ENCODE measurements at regions not wholly inside any gene's neighbourhood (a gene's known extent, or its start where the extent isn't known, plus 50 kb on each side); places are given as distances from the start of the nearest gene placed in this dataset.
"Not testable (repeated sequence)": the region's sequence is repeated elsewhere in the genome, so short reads cannot be mapped to it uniquely, and the experiment has no call there.

DNA sequence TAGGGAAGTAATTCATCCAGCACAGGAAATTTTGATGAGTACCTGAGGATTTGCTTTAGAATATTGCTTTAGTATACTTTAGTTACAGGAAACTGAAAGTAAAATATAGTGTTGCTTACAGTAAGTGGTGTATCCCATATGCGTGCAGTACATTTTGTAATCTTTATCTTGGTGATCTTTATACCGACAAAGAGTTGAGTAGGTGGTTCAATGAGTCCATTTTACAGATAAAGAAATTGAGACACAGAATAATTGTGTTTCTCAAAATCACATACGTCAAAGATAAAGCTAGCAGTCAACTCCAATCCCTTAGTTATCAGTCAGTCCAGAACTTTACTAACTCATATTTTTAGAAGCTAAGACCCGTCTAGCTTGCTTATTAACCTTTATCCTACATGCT, 65.8 kb upstream of the E2F3 start:
- DNase-seq (ENCODE audit: low read depth in 1 of 2, low spot score in 2 of 2): no peak
- H3K27ac ChIP-seq: no peak overlapping the region
- no peaks in the 10 kb centered on the region for H3K4me1 ChIP-seq (replicated peaks)
- H3K27me3 ChIP-seq (replicated peaks): no peaks in the 10 kb centered on the region
- H3K36me3 ChIP-seq: no peaks in the 10 kb centered on the region
- no peaks in the 10 kb centered on the region for H3K9me3 ChIP-seq (replicated peaks)
- H3K4me3 ChIP-seq: no peak overlapping the region

DNA sequence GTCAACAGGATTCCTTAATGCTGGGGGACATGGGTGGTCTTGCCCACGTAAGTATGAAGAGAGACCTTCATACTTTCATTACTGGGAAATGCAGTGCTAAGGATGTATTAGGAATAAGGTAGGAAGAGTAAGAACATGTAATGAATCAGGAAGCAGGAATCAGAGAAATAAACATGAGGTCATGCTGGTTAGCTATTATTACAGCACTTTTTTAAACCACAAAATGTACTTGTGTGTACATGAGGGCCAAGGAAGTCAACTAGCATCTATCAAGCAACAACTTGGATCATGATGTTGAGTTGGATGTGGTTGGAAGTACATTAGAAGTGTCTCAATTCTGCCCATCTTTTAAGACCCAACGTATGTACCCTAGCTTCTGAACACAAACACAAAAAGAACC, 63.5 kb upstream of the E2F3 start:
- DNase-seq (ENCODE audit: low read depth in 1 of 2, low spot score in 2 of 2): no peak
- Histone ChIP-seq H3K27ac (no peak overlapping the region), H3K9me3 (replicated peaks) (no peaks in the 10 kb centered on the region), H3K36me3 (no peaks in the 10 kb centered on the region), H3K4me1 (replicated peaks) (no peaks in the 10 kb centered on the region), H3K27me3 (replicated peaks) (no peaks in the 10 kb centered on the region), H3K4me3 (no peak overlapping the region)

DNA sequence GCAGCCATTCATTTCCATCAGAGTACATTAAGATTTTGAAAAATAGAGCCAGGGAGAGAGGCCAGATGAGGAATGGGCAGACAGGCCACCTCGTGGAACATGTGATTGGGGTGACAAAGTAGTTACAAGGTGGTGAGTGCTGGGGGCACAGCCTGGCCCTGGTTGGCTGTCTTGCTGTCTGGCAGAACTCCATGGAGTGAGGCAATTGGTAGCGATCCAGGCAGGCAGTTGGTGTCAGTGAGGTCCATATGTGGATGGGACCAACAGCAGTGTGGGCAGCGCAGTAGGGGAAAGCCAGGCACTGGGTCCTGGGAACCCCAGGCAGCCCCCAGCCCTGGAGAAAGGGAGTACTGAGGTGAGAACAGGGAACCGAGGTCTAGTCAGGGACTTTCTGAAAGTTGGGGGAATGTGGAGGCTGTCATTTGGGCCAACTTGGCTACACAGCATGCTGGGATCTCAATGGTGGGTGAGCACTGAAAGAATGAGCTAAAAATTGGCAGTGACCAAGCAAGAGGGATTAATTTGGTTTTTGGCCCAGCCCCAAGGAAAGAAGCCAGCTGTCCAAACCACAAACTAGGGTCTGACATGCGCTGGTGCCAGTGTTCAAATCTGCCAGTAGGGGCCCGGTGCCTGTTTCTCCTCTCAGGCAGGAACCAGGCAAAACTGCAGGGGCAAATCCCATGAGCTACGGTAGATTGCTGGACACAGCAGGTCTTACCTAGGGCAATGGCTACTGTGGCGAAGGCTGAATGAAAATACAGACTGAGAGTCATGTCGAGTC, 61.4 kb upstream of the E2F3 start:
- DNase-seq (ENCODE audit: low read depth in 1 of 2, low spot score in 2 of 2): no peak
- no peak overlapping the region for H3K27ac ChIP-seq
- no peak overlapping the region for H3K4me3 ChIP-seq
- no peaks in the 10 kb centered on the region for H3K27me3 ChIP-seq (replicated peaks)
- no peaks in the 10 kb centered on the region for H3K36me3 ChIP-seq
- H3K9me3 ChIP-seq (replicated peaks): no peaks in the 10 kb centered on the region
- H3K4me1 ChIP-seq (replicated peaks): no peaks in the 10 kb centered on the region

- H3K36me3 ChIP-seq: no peaks in the 10 kb centered on the region
- DNase-seq (ENCODE audit: low read depth in 1 of 2, low spot score in 2 of 2): no peak
- no peak overlapping the region for H3K4me3 ChIP-seq
- no peaks in the 10 kb centered on the region for H3K9me3 ChIP-seq (replicated peaks)
- no peaks in the 10 kb centered on the region for H3K4me1 ChIP-seq (replicated peaks)
- H3K27me3 ChIP-seq (replicated peaks): no peaks in the 10 kb centered on the region
- no peak overlapping the region for H3K27ac ChIP-seq
Measured at GRCh38 chr6:20341096-20341495, 60.6 kb upstream of the E2F3 start.

- Histone ChIP-seq H3K4me1 (replicated peaks) (no peaks in the 10 kb centered on the region), H3K27me3 (replicated peaks) (no peaks in the 10 kb centered on the region), H3K4me3 (no peak overlapping the region), H3K9me3 (replicated peaks) (no peaks in the 10 kb centered on the region), H3K36me3 (no peaks in the 10 kb centered on the region), H3K27ac (no peak overlapping the region)
- DNase-seq (ENCODE audit: low read depth in 1 of 2, low spot score in 2 of 2): no peak
Measured at GRCh38 chr6:20341564-20341963, 60.1 kb upstream of the E2F3 start.

GRCh38 chr6:20346948-20347347, 54.7 kb upstream of the E2F3 start:
- H3K36me3 ChIP-seq; H3K9me3 ChIP-seq (replicated peaks); DNase-seq (ENCODE audit: low read depth in 1 of 2, low spot score in 2 of 2); H3K27ac ChIP-seq; H3K4me3 ChIP-seq; H3K4me1 ChIP-seq (replicated peaks); H3K27me3 ChIP-seq (replicated peaks): not testable (repeated sequence)

DNA sequence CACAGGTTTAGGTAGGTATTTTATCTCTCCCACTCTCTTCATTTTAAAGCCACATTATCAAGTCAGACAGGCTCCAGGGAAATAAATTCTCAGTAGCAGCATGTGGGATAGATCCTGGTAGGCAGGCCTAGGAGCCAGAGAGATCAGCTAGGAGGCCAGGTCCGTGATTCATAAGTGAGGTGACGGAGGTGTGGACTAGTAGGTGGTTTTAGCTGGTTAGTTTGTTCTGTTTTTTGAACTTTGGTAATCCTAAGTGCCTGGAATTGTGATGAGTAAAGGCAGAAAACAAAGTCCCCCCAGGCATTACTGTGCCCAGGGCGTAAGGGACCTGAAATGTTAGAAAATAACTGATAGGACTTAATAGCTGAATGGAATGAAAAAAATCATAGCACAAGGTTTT, 53.6 kb upstream of the E2F3 start:
- H3K4me3 ChIP-seq: no peak overlapping the region
- H3K36me3 ChIP-seq: no peaks in the 10 kb centered on the region
- no peak for DNase-seq (ENCODE audit: low read depth in 1 of 2, low spot score in 2 of 2)
- no peaks in the 10 kb centered on the region; the same call in 1 of the 2 replicates for H3K9me3 ChIP-seq (replicated peaks)
- no peaks in the 10 kb centered on the region for H3K27me3 ChIP-seq (replicated peaks)
- H3K27ac ChIP-seq: no peak overlapping the region
- no peaks in the 10 kb centered on the region for H3K4me1 ChIP-seq (replicated peaks)

DNA sequence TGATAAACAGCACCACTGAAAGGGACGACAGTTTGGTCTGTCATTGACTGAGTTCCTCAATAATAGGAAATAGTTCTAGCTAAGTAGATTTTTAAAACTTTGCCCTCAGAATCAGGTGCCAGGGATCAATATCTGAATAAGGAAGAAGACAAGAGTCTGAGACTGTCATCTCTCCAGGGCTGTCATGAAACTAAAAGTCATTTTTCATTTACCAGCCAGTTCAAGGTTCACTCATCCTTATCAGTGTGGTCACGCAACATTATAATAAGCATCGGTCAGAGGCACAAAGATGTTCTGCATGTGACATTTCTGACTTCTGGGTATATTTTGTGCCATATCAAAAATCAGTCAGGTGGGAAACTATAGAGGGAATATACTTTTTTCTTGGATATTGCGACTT, 52.5 kb upstream of the E2F3 start:
- Histone ChIP-seq H3K27ac (no peak overlapping the region), H3K4me1 (replicated peaks) (no peaks in the 10 kb centered on the region), H3K36me3 (no peaks in the 10 kb centered on the region), H3K27me3 (replicated peaks) (no peaks in the 10 kb centered on the region), H3K4me3 (no peak overlapping the region), H3K9me3 (replicated peaks) (no peaks in the 10 kb centered on the region; the same call in 1 of the 2 replicates)
- no peak for DNase-seq (ENCODE audit: low read depth in 1 of 2, low spot score in 2 of 2)

DNA sequence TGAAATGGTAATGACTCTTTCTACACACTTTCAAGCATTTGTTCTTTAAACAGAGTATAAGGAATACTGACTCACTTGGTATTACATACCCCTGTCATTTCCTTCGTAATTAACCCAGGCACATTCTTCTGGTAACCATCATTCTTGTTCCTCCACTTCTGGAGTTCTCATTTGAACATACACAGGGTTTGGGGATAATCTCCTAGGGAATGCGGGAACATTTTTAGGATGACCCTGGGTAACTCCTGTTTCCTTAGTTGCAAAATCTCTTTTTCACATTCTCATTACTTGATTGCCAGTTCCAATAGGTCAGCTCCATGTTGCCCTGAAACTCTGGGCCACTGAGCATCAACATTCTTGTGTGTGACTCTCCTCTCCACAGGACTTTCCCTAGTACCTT, 51.5 kb upstream of the E2F3 start:
- Histone ChIP-seq H3K36me3 (no peaks in the 10 kb centered on the region), H3K4me3 (no peak overlapping the region), H3K27me3 (replicated peaks) (no peaks in the 10 kb centered on the region), H3K9me3 (replicated peaks) (no peaks in the 10 kb centered on the region; the same call in 1 of the 2 replicates), H3K27ac (no peak overlapping the region), H3K4me1 (replicated peaks) (no peaks in the 10 kb centered on the region)
- peak in 1 of 2 experiments; percentile 4 for DNase-seq (ENCODE audit: low read depth in 1 of 2, low spot score in 2 of 2)

- Histone ChIP-seq H3K27me3 (replicated peaks) (no peaks in the 10 kb centered on the region), H3K27ac (no peak overlapping the region), H3K36me3 (no peaks in the 10 kb centered on the region), H3K4me1 (replicated peaks) (no peaks in the 10 kb centered on the region), H3K4me3 (no peak overlapping the region), H3K9me3 (replicated peaks) (no peaks in the 10 kb centered on the region; the same call in 1 of the 2 replicates)
- no peak for DNase-seq (ENCODE audit: low read depth in 1 of 2, low spot score in 2 of 2)
Measured at GRCh38 chr6:20351534-20351933, 50.1 kb upstream of the E2F3 start.

Data from SJSA1 (cell line).